Activated CD8-positive, alpha-beta T cell treated with anti-CD3 and anti-CD28 coated beads for 36 hours (primary cell): ENCODE measurements at regions not wholly inside any gene's neighbourhood (a gene's known extent, or its start where the extent isn't known, plus 50 kb on each side); places are given as distances from the start of the nearest gene placed in this dataset.

Experiments used
- ATAC-seq: fragments of 200-7000 bp; cut with Tn5 transposase; one replicate; pipeline ENCODE4 v1.10.0; 2021; ENCODE audit warnings: mild to moderate bottlenecking, moderate library complexity
- CTCF ChIA-PET: fragments of 350-600 bp; sonication (Branson Sonifier 250); formaldehyde crosslinking; loops from one replicate; lab custom pipeline; 2021; ENCODE audit warnings: antibody characterized with exemption; lab: Charles Lee
- POLR2A ChIA-PET: fragments of 350-600 bp; sonication (Branson Sonifier 250); formaldehyde crosslinking; loops from one replicate; lab custom pipeline; 2021; ENCODE audit warnings: antibody characterized with exemption; lab: Charles Lee
- DNase-seq: peaks from one replicate; pipeline ENCODE4 v3.0.0-alpha.2; 2020
- H3K27ac Mint-ChIP-seq: one replicate; pipeline ENCODE4 v1.8.0; 2021; ENCODE audit warnings: mild to moderate bottlenecking, mixed read lengths
- H3K27me3 Mint-ChIP-seq: one replicate; pipeline ENCODE4 v1.8.0; 2021; ENCODE audit warnings: mixed read lengths
- H3K36me3 Mint-ChIP-seq: one replicate; pipeline ENCODE4 v1.8.0; 2021; ENCODE audit warnings: low read depth, mixed read lengths
- H3K4me1 Mint-ChIP-seq: one replicate; pipeline ENCODE4 v1.8.0; 2021; ENCODE audit warnings: low read depth, mixed read lengths
- H3K4me3 Mint-ChIP-seq: one replicate; pipeline ENCODE4 v1.8.0; 2021; ENCODE audit warnings: mild to moderate bottlenecking, moderate library complexity, mixed read lengths
- H3K9me3 Mint-ChIP-seq: one replicate; pipeline ENCODE4 v1.8.0; 2021; ENCODE audit warnings: mixed read lengths
- CTCF ChIP-seq: fragments of 200-600 bp; IDR thresholded peaks from one replicate; pipeline ENCODE4 v1.8.0; 2022; ENCODE audit warnings: antibody characterized with exemption, mild to moderate bottlenecking
- intact Hi-C: fragments of 100-400 bp; cut with micrococcal nuclease; formaldehyde crosslinking; loops from one replicate; pipeline ENCODE4 v1.10.0; 2022

- DNase-seq (no peak), ATAC-seq (no peak)
- no peak overlapping the region for H3K4me3 Mint-ChIP-seq
- no peak for TF ChIP-seq CTCF
- no peak overlapping the region for H3K27ac Mint-ChIP-seq
- no peaks in the 10 kb centered on the region for H3K9me3 Mint-ChIP-seq
- H3K27me3 Mint-ChIP-seq: no peaks in the 10 kb centered on the region
- POLR2A ChIA-PET: no interaction called here
- intact Hi-C loops: no loop called here
- no peaks in the 10 kb centered on the region for H3K4me1 Mint-ChIP-seq
- H3K36me3 Mint-ChIP-seq: no peaks in the 10 kb centered on the region
- CTCF ChIA-PET: no interaction called here
These were observed 164.2 kb upstream of the C1orf174 start for GRCh38 chr1:4064150-4064889.

GRCh38 chr1:4066860-4067599 lies 167.0 kb upstream of the C1orf174 start:
- H3K27me3 Mint-ChIP-seq: peaks cover 1% of the 10 kb centered on the region
- intact Hi-C loops: no loop called here
- POLR2A ChIA-PET: no interaction called here

GRCh38 chr1:4068076-4068475 lies 168.0 kb upstream of the C1orf174 start:
- ChIA-PET CTCF (no interaction called here), POLR2A (no interaction called here)
- no peak for TF ChIP-seq CTCF
- no peaks in the 10 kb centered on the region for H3K4me1 Mint-ChIP-seq
- DNase-seq (no peak), ATAC-seq (no peak)
- no peaks in the 10 kb centered on the region for H3K36me3 Mint-ChIP-seq
- no peaks in the 10 kb centered on the region for H3K9me3 Mint-ChIP-seq
- intact Hi-C loops: no loop called here
- no peak overlapping the region for H3K4me3 Mint-ChIP-seq
- H3K27me3 Mint-ChIP-seq: peaks cover 2% of the 10 kb centered on the region
- no peak overlapping the region for H3K27ac Mint-ChIP-seq

More at GRCh38 chr1:4066860-4067599, 167.0 kb upstream of the C1orf174 start:
- Mint-ChIP-seq H3K9me3 (no peaks in the 10 kb centered on the region), H3K4me1 (no peaks in the 10 kb centered on the region), H3K27ac (no peak overlapping the region), H3K36me3 (no peaks in the 10 kb centered on the region), H3K4me3 (no peak overlapping the region)
- TF ChIP-seq CTCF: no peak
- DNase-seq: no peak
- ATAC-seq: no peak
- CTCF ChIA-PET: no interaction called here

GRCh38 chr1:4071653-4072052 lies 171.6 kb upstream of the C1orf174 start:
- ChIA-PET CTCF (no interaction called here), POLR2A (no interaction called here)
- intact Hi-C loops: no loop called here
- H3K27me3 Mint-ChIP-seq: peaks cover 4% of the 10 kb centered on the region
- DNase-seq (no peak), ATAC-seq (no peak)
- TF ChIP-seq CTCF: no peak
- no peaks in the 10 kb centered on the region for H3K9me3 Mint-ChIP-seq
- H3K4me1 Mint-ChIP-seq: no peaks in the 10 kb centered on the region
- H3K36me3 Mint-ChIP-seq: no peaks in the 10 kb centered on the region
- H3K4me3 Mint-ChIP-seq: no peak overlapping the region
- H3K27ac Mint-ChIP-seq: no peak overlapping the region

GRCh38 chr1:4072481-4073153 lies 172.5 kb upstream of the C1orf174 start:
- intact Hi-C loops: no loop called here
- Mint-ChIP-seq H3K4me3 (no peak overlapping the region), H3K27ac (no peak overlapping the region), H3K27me3 (peaks cover 4% of the 10 kb centered on the region), H3K4me1 (no peaks in the 10 kb centered on the region), H3K36me3 (no peaks in the 10 kb centered on the region), H3K9me3 (no peaks in the 10 kb centered on the region)
- no peak for DNase-seq
- no peak for TF ChIP-seq CTCF
- no peak for ATAC-seq
- POLR2A ChIA-PET: no interaction called here
- CTCF ChIA-PET: no interaction called here
